Nephron (organoid): ENCODE measurements at regions not wholly inside any gene's neighbourhood (a gene's known extent, or its start where the extent isn't known, plus 50 kb on each side); places are given as distances from the start of the nearest gene placed in this dataset.
"Not testable (repeated sequence)": the region's sequence is repeated elsewhere in the genome, so short reads cannot be mapped to it uniquely, and the experiment has no call there.

Experiments
- H3K27ac Mint-ChIP-seq, 3 experiments: 2 replicates each; pipeline ENCODE4 v1.8.0; 2020; ENCODE audit warnings: mixed read lengths in 3 of 3, mild to moderate bottlenecking in 2 of 3, moderate library complexity in 1 of 3
- H3K27me3 Mint-ChIP-seq: 2 replicates; pipeline ENCODE4 v1.8.0; 2021; ENCODE audit warnings: low read depth, mild to moderate bottlenecking, moderate library complexity, mixed read lengths
- H3K36me3 Mint-ChIP-seq: 2 replicates; pipeline ENCODE4 v1.8.0; 2020; ENCODE audit warnings: low read depth, mixed read lengths
- H3K4me1 Mint-ChIP-seq: 2 replicates; pipeline ENCODE4 v1.8.0; 2020; ENCODE audit warnings: mixed read lengths
- H3K4me3 Mint-ChIP-seq, 3 experiments: 2 replicates each; pipeline ENCODE4 v1.8.0; 2020; ENCODE audit warnings: mild to moderate bottlenecking in 3 of 3, mixed read lengths in 3 of 3, moderate library complexity in 2 of 3
- H3K9me3 Mint-ChIP-seq: 2 replicates; pipeline ENCODE4 v1.8.0; 2020; ENCODE audit warnings: mixed read lengths
- TF ChIP-seq, protein P1 (sequence below), 3 experiments: fragments of 200-600 bp; sonication (generic); IDR thresholded peaks; one replicate each; pipeline ENCODE4 v1.5.0; 2021; ENCODE audit warnings: antibody characterized with exemption in 3 of 3; ENCODE audit not compliant: unreplicated experiment in 3 of 3

DNA sequence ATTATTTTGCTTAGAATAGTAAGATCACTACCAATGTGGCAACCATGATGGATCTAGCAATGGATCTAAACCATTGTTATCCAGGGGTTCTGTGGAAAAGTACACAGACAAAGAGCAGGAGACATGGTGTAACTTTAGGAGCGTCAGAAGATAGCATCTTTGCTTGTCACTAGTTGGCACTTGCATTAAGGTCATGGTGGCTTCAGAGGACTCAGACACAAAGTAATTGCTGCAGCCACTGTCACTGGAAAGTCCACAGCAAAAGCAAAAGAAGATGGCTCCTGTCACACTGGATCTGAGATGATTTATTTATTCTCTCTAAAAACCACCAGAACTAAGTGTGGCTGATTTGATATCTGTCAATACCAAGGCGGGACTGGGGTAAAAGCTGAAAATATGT lies 93.3 kb upstream of the PCDH20 start:
- H3K27ac Mint-ChIP-seq = no peak overlapping the region
- H3K36me3 Mint-ChIP-seq = no peaks in the 10 kb centered on the region
- TF ChIP-seq, protein P1, sequence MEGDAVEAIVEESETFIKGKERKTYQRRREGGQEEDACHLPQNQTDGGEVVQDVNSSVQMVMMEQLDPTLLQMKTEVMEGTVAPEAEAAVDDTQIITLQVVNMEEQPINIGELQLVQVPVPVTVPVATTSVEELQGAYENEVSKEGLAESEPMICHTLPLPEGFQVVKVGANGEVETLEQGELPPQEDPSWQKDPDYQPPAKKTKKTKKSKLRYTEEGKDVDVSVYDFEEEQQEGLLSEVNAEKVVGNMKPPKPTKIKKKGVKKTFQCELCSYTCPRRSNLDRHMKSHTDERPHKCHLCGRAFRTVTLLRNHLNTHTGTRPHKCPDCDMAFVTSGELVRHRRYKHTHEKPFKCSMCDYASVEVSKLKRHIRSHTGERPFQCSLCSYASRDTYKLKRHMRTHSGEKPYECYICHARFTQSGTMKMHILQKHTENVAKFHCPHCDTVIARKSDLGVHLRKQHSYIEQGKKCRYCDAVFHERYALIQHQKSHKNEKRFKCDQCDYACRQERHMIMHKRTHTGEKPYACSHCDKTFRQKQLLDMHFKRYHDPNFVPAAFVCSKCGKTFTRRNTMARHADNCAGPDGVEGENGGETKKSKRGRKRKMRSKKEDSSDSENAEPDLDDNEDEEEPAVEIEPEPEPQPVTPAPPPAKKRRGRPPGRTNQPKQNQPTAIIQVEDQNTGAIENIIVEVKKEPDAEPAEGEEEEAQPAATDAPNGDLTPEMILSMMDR (IDR thresholded peaks at IDR 0.05; ENCODE audit: unreplicated experiment in 3 of 3) = no peak
- H3K4me1 Mint-ChIP-seq = no peaks in the 10 kb centered on the region
- H3K9me3 Mint-ChIP-seq = no peaks in the 10 kb centered on the region
- H3K4me3 Mint-ChIP-seq = no peak overlapping the region
- no peaks in the 10 kb centered on the region for H3K27me3 Mint-ChIP-seq

DNA sequence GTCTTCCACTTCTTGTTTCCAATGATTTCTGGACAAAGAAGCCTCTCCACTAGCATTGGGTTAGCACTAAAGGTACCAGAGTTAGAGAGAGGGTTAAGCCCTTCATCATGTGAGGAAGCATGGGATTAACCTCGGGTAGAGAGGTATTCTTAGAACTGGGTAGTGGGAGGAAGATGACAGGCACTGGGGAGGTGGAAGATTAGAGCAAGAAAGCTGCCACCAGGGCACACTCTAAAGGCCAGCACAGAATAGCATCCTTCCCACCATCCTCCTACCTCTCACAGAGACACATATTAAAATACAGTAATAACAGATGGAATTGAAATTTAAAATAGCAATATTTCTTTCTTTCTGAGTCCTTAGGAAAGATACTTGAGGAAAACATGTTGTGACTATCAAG lies 84.5 kb upstream of the PCDH20 start:
- TF ChIP-seq, protein P1 (IDR thresholded peaks at IDR 0.05; ENCODE audit: unreplicated experiment in 3 of 3) = no peak
- no peaks in the 10 kb centered on the region for H3K36me3 Mint-ChIP-seq
- no peaks in the 10 kb centered on the region for H3K27me3 Mint-ChIP-seq
- H3K4me1 Mint-ChIP-seq = no peaks in the 10 kb centered on the region
- no peak overlapping the region for H3K4me3 Mint-ChIP-seq
- no peak overlapping the region for H3K27ac Mint-ChIP-seq
- no peaks in the 10 kb centered on the region for H3K9me3 Mint-ChIP-seq

DNA sequence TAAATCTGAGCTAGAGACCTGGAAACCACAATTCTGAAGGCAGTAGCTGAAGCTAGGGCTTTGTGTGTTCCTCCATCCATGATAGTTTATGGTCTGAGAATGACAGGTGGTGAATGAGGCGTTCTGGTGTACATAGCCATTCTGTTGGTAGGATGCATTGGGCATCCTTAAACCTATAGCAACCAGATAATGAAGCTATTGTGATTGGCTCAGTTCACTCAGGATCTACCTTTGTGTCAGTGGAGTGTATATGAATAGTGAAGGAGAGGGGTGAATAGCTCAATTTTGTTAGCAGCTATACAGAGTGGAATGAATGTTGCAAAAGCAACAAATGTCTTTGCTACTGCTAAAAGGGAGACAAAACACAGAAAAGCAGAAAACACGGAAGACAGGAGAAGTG lies 80.0 kb upstream of the PCDH20 start:
- TF ChIP-seq, protein P1 (IDR thresholded peaks at IDR 0.05; ENCODE audit: unreplicated experiment in 3 of 3) = no peak
- Mint-ChIP-seq H3K4me3 (no peak overlapping the region), H3K4me1 (no peaks in the 10 kb centered on the region), H3K36me3 (no peaks in the 10 kb centered on the region), H3K27ac (no peak overlapping the region), H3K9me3 (no peaks in the 10 kb centered on the region), H3K27me3 (no peaks in the 10 kb centered on the region)

DNA sequence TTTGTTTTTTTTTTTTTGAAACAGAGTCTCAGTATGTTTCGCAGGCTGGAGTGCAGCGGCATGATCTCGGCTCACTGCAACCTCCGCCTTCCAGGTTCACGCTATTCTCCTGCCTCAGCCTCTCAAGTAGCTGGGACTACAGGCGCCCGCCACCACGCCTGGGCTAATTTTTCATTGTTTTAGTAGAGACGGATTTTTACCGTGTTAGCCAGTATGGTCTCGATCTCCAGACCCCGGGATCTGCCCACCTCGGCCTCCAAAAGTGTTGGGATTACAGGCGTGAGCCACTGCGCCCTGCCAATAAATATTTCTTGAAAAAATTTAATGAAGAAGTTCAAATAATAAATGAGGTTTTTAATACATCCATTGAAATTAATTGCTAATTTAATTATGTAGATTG lies 77.9 kb upstream of the PCDH20 start:
- H3K27me3 Mint-ChIP-seq, H3K4me1 Mint-ChIP-seq, H3K4me3 Mint-ChIP-seq, H3K36me3 Mint-ChIP-seq, H3K9me3 Mint-ChIP-seq, H3K27ac Mint-ChIP-seq: not testable (repeated sequence)

DNA sequence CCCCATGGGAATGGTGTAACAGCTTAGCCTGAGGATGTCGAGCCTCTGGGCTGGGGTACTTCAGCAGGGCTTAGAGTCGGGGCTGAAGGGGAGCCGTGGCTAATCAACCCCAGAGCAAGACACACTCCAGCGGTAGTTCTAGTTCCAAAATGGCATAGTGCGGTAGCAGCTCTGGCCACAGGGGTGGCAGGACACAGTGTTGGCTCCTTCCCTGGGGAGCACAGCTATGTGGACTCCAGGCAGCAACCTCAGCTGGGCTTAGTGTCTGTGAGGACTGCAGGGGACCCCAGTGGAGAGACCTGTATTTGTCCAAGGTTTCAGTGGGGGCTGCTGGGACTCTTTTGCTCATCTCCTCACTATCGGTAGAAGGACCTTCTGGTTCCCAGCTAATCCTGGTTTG lies 70.8 kb upstream of the PCDH20 start:
- no peaks in the 10 kb centered on the region for H3K36me3 Mint-ChIP-seq
- no peak overlapping the region for H3K4me3 Mint-ChIP-seq
- H3K27me3 Mint-ChIP-seq = no peaks in the 10 kb centered on the region
- TF ChIP-seq, protein P1 (IDR thresholded peaks at IDR 0.05; ENCODE audit: unreplicated experiment in 3 of 3) = no peak
- H3K27ac Mint-ChIP-seq = no peak overlapping the region
- H3K4me1 Mint-ChIP-seq = no peaks in the 10 kb centered on the region
- H3K9me3 Mint-ChIP-seq = no peaks in the 10 kb centered on the region

DNA sequence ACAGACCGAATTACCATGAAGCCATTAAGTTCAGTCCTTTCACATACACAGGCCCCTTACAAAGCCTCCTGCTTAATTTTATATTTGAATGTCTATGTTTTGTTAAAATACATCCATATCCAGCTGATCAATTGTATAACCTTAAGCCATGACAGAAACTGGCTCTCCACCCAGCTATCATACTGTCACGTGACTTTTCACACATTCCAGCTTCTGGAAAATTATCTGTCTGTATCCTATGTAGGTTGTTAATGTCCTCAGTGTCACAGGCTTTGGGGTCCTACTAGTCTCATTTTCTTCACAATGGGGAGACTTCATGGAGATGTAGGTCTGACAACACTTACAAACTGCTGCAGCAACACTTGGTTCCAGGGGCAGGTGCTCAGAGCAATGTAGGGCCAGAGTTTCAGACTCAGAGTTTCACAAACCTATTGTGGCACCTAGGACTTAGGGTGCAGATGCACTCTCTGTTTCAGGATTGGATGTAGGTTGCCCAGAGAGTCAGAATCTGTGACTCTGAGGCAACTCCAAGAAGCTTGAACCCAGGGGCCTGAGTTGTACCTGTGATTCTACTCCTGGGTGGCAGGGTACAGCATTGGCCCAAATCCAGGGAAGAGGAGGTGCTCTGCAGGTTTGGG lies 69.6 kb upstream of the PCDH20 start:
- H3K27ac Mint-ChIP-seq = no peak overlapping the region
- H3K9me3 Mint-ChIP-seq = no peaks in the 10 kb centered on the region
- H3K27me3 Mint-ChIP-seq = no peaks in the 10 kb centered on the region
- H3K4me3 Mint-ChIP-seq = no peak overlapping the region
- TF ChIP-seq, protein P1 (IDR thresholded peaks at IDR 0.05; ENCODE audit: unreplicated experiment in 3 of 3) = no peak
- H3K36me3 Mint-ChIP-seq = no peaks in the 10 kb centered on the region
- H3K4me1 Mint-ChIP-seq = no peaks in the 10 kb centered on the region
